ENCODE measurements at regions not wholly inside any gene's neighbourhood (a gene's known extent, or its start where the extent isn't known, plus 50 kb on each side); places are given as distances from the start of the nearest gene placed in this dataset.
"Not testable (repeated sequence)": the region's sequence is repeated elsewhere in the genome, so short reads cannot be mapped to it uniquely, and the experiment has no call there.

GRCh38 chr2:7736646-7737305 is 819.6 kb downstream of the RNF144A start:
- in situ Hi-C loops (cut with HindIII; ENCODE audit: low sequenced_read_pairs): no loop called here

- in situ Hi-C loops (cut with HindIII; ENCODE audit: low sequenced_read_pairs): no loop called here
These were observed 821.4 kb downstream of the RNF144A start for GRCh38 chr2:7738596-7738995.

- in situ Hi-C loops (cut with HindIII; ENCODE audit: low sequenced_read_pairs): no loop called here
These were observed 822.9 kb downstream of the RNF144A start for GRCh38 chr2:7740114-7740513.

- in situ Hi-C loops (cut with HindIII; ENCODE audit: low sequenced_read_pairs): no loop called here
These were observed 825.1 kb downstream of the RNF144A start for GRCh38 chr2:7742301-7742700.

- in situ Hi-C loops (cut with HindIII; ENCODE audit: low sequenced_read_pairs): no loop called here
These were observed 827.6 kb downstream of the RNF144A start for GRCh38 chr2:7744827-7745226.

- in situ Hi-C loops (cut with HindIII; ENCODE audit: low sequenced_read_pairs): no loop called here
These were observed 828.2 kb downstream of the RNF144A start for GRCh38 chr2:7745369-7745768.

- in situ Hi-C loops (cut with HindIII; ENCODE audit: low sequenced_read_pairs): no loop called here
These were observed 831.7 kb downstream of the RNF144A start for GRCh38 chr2:7748717-7749415.

GRCh38 chr2:7749895-7750559 is 832.8 kb downstream of the RNF144A start:
- in situ Hi-C loops (cut with HindIII; ENCODE audit: low sequenced_read_pairs): no loop called here

GRCh38 chr2:7752291-7752690 is 835.1 kb downstream of the RNF144A start:
- in situ Hi-C loops (cut with HindIII; ENCODE audit: low sequenced_read_pairs): no loop called here

GRCh38 chr2:7753777-7754176 is 836.6 kb downstream of the RNF144A start:
- in situ Hi-C loops (cut with HindIII; ENCODE audit: low sequenced_read_pairs): no loop called here

GRCh38 chr2:7755879-7756278 is 838.7 kb downstream of the RNF144A start:
- in situ Hi-C loops (cut with HindIII; ENCODE audit: low sequenced_read_pairs): no loop called here

- in situ Hi-C loops (cut with HindIII; ENCODE audit: low sequenced_read_pairs): no loop called here
These were observed 841.0 kb downstream of the RNF144A start for GRCh38 chr2:7758073-7758759.

- in situ Hi-C loops (cut with HindIII; ENCODE audit: low sequenced_read_pairs): no loop called here
These were observed 842.7 kb downstream of the RNF144A start for GRCh38 chr2:7759898-7760297.

- in situ Hi-C loops (cut with HindIII; ENCODE audit: low sequenced_read_pairs): not testable (repeated sequence)
These were observed 846.2 kb downstream of the RNF144A start for GRCh38 chr2:7763418-7763817.

GRCh38 chr2:7765236-7765635 is 848.0 kb downstream of the RNF144A start:
- in situ Hi-C loops (cut with HindIII; ENCODE audit: low sequenced_read_pairs): no loop called here

- in situ Hi-C loops (cut with HindIII; ENCODE audit: low sequenced_read_pairs): no loop called here
These were observed 849.0 kb downstream of the RNF144A start for GRCh38 chr2:7766088-7766722.

GRCh38 chr2:7766978-7767565 is 849.9 kb downstream of the RNF144A start:
- in situ Hi-C loops (cut with HindIII; ENCODE audit: low sequenced_read_pairs): no loop called here

GRCh38 chr2:7767902-7768301 is 850.7 kb downstream of the RNF144A start:
- in situ Hi-C loops (cut with HindIII; ENCODE audit: low sequenced_read_pairs): no loop called here

GRCh38 chr2:7771781-7772180 is 854.6 kb downstream of the RNF144A start:
- in situ Hi-C loops (cut with HindIII; ENCODE audit: low sequenced_read_pairs): no loop called here
